GM12874 (cell line): ENCODE measurements at regions not wholly inside any gene's neighbourhood (a gene's known extent, or its start where the extent isn't known, plus 50 kb on each side); places are given as distances from the start of the nearest gene placed in this dataset.

Experiments
- TF ChIP-seq, protein P1 (sequence below): IDR thresholded peaks from 2 replicates; pipeline ENCODE4 v1.5.1; 2011; ENCODE audit warnings: low read depth, mild to moderate bottlenecking, control low read depth, low read length, moderate library complexity; ENCODE audit not compliant: insufficient read depth

DNA sequence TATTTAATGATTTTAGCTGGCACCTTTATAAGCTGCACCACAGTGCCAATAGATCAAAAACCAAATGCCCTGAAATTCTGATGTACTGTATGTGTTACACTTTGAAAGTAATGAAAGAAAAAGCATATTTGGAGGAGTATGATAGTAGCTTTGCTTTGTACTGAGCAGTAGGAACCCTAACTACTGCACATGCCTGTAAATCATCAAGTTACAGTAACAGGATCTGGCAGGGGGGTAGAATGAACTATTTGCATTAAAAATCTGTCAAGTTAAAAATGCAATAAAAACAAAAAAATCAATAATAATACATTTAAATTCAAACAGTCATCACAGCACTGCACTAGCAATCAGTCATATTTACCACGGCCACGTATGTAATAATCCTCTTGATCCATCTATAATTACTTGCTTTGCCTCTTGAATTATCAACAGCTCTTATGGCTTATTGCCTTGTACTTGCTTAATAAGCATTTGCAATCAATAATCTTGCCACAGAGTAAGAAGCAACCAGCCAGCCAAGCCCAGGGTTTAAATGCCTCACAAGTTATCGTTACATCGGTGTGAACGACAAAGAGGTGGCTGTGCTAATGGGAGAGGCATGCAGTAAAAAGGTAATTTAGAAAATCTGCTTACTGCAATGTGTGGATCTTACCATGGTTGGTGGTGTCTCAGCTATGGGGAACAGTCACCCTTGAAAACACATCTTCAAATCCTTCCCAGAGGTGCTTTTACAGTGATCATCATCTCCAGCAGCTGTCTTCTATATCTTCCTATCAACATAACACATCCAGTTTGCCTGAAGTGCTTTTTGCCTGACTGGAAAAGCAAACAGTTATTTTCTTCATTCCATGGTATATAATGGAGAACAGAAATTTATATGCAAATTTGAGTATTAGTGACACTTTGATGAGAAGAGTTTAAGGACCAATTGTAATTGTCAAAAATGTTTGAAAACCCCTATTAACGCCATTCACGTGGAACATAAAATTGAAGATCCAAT, 1812.1 kb upstream of the ADGRL3 start:
- TF ChIP-seq, protein P1, sequence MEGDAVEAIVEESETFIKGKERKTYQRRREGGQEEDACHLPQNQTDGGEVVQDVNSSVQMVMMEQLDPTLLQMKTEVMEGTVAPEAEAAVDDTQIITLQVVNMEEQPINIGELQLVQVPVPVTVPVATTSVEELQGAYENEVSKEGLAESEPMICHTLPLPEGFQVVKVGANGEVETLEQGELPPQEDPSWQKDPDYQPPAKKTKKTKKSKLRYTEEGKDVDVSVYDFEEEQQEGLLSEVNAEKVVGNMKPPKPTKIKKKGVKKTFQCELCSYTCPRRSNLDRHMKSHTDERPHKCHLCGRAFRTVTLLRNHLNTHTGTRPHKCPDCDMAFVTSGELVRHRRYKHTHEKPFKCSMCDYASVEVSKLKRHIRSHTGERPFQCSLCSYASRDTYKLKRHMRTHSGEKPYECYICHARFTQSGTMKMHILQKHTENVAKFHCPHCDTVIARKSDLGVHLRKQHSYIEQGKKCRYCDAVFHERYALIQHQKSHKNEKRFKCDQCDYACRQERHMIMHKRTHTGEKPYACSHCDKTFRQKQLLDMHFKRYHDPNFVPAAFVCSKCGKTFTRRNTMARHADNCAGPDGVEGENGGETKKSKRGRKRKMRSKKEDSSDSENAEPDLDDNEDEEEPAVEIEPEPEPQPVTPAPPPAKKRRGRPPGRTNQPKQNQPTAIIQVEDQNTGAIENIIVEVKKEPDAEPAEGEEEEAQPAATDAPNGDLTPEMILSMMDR, result no peak

DNA sequence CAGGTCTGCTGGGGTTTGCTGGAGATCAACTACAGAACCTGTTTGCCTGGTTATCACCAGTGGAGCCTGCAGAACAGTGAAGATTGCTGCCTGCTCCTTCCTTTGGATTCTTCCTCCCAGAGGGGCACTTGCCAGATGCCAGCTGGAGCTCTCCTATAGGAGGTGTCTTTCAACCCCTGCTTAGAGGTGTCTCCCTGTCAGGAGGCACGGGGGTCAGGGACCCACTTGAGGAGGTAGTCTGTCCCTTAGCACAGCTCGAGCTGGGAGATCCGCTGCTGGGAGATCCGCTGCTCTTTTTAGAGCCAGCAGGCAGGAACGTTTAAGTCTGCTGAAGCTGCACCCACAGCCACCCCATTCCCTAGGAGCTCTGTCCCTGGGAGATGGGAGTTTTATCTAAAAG, 1806.3 kb upstream of the ADGRL3 start:
- TF ChIP-seq, protein P1, result no peak

DNA sequence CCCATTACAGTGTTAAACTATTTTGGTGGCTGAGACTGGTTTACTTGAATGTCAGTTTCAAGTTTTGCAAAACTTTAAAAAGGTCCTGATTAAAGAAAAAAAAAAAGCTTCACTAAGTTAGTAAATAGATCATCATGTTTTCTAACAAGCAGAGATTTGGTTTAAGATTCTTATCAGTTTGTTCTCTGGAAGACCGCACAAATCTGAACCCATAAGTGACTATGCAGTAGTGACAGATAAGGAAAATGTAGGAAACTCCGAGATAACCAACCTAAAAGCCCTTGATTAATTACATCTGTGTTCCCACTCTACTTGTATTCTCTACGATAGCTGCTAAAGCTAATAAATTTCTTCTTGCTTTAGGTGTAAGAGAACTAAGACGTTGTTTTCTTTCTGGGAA, 1799.8 kb upstream of the ADGRL3 start:
- TF ChIP-seq, protein P1, result no peak

DNA sequence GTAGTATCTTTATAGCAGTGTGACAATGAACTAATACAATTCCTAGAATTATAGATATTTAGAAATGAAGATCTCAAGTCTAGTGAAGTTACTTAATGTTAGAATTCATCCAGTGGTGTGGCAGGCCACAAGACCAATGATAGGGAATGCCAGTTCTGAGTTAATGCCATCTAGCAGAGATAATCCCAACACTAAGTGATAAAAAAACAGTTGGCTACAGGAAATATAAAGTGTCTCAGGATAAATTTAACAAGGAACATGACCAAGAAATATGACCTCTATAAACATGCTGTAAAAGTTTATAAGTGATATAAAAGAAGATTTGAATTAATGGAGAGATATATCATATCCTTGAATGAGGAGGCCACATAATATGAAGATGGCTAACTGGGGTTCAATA, 1790.5 kb upstream of the ADGRL3 start:
- TF ChIP-seq, protein P1, result no peak

DNA sequence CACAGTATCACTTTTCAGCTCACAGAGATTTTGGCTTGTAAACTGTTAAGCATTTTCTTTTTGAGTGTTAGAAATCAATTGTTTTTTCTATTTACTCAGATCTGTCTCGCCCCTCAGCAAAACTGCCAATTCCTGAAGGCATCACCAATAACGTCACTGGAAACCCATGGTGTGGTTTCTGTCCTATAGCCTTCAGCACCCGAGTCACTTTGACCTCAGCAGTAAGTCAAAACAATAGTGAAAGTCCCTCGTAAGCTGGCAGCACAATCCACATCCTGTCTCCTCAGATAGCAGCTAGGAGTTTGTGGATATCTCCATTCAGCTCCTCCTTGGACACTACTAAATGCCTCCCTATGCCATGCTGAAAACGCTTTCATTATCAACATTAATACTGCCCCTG, 1787.4 kb upstream of the ADGRL3 start:
- TF ChIP-seq, protein P1, result no peak

DNA sequence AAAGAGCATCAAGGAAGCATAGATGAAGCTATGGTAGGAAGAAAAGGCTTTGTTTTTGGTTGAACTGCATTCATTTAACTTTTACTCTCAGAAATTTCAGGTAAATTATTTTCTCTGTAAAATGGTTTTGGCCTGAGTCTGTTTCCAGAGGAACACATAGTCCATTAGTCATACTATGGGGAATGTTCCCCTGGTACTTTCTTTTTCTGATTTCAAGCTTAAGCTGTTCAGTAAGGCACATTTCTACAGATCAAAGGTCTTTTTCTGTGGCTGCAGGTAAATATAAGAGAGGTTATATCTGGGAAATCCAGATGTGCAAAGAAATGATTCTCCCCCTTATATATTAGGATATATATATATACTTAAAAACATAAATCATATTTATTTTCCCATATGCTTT, 1744.4 kb upstream of the ADGRL3 start:
- TF ChIP-seq, protein P1, result no peak

DNA sequence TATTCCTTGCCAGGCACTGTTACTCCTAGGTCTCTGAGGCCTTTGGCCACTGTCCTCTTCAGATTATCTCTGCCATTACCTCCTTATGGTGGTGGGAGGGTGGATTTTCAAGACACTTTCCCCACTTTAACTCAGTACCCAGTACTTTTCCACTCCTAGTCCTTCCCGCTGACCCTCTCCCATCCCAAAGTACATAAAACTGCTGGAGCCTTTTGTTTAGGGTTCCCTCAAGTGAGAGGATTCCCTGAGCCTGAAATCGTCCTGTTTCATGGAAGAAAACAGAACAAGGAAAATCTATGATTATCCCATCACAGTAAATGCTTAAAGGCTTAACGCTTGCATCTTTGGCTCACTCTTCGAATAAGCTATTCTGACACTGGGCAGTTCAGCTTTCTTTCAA, 1742.5 kb upstream of the ADGRL3 start:
- TF ChIP-seq, protein P1, result no peak
